ENCODE measurements at regions not wholly inside any gene's neighbourhood (a gene's known extent, or its start where the extent isn't known, plus 50 kb on each side); places are given as distances from the start of the nearest gene placed in this dataset.
"Not testable (repeated sequence)": the region's sequence is repeated elsewhere in the genome, so short reads cannot be mapped to it uniquely, and the experiment has no call there.

GRCh38 chr10:30709700-30710358, 80.3 kb upstream of the LYZL2 start:
- TF ChIP-seq Cebpa-rat (IDR thresholded peaks at IDR 0.05): no peak
- H3K9ac ChIP-seq: no peak overlapping the region

GRCh38 chr10:30709229-30709628, 79.7 kb upstream of the LYZL2 start:
- Histone ChIP-seq H3K4me1 (peaks cover 18 to 53% (median 37%) of the 10 kb centered on the region in 10 experiments), H3K9ac (no peak overlapping the region), H3K9me3 (replicated peaks in 1 of 11) (peaks cover 24 to 43% (median 34%) of the 10 kb centered on the region in 11 experiments), H3K36me3 (peaks cover 0 to 7% (median 0%) of the 10 kb centered on the region in 11 experiments; a peak in 2 of 22 replicates), H3K27ac (peak overlapping the region in 1 of 11 experiments; percentile 4; a peak in 2 of 22 replicates), H3K27me3 (peaks cover 0 to 18% (median 0%) of the 10 kb centered on the region in 11 experiments; a peak in 4 of 22 replicates), H3K4me2 (peak overlapping the region in 6 of 11 experiments; percentile 10 to 37 (median 36); a peak in 8 of 22 replicates), H3K4me3 (peak overlapping the region in 1 of 10 experiments; percentile 14; a peak in 1 of 20 replicates), H4K20me1 (no peaks in the 10 kb centered on the region)
- no peak for TF ChIP-seq Cebpa-rat (IDR thresholded peaks at IDR 0.05)

More at GRCh38 chr10:30709700-30710358, 80.3 kb upstream of the LYZL2 start:
- H3K9me3 ChIP-seq (replicated peaks in 1 of 11): peaks cover 30 to 49% (median 40%) of the 10 kb centered on the region in 11 experiments
- H3K27me3 ChIP-seq: peaks cover 0 to 12% (median 0%) of the 10 kb centered on the region in 11 experiments; a peak in 3 of 22 replicates
- H3K4me2 ChIP-seq: peak overlapping the region in 4 of 11 experiments; percentile 35 to 37 (median 36); a peak in 7 of 22 replicates
- H3K36me3 ChIP-seq: peaks cover 0 to 7% (median 0%) of the 10 kb centered on the region in 11 experiments; a peak in 2 of 22 replicates
- H3K27ac ChIP-seq: 0 out of 22 replicates have a peak overlapping the region, but pooled peaks of 1 of the 11 experiments have one; percentile 4
- H3K4me1 ChIP-seq: peaks cover 12 to 47% (median 31%) of the 10 kb centered on the region in 10 experiments; a peak in 19 of 20 replicates
- H4K20me1 ChIP-seq: no peaks in the 10 kb centered on the region
- peak overlapping the region in 1 of 10 experiments; percentile 14; a peak in 1 of 20 replicates for H3K4me3 ChIP-seq

GRCh38 chr10:30708234-30708633, 78.7 kb upstream of the LYZL2 start:
- H3K4me2 ChIP-seq: peak overlapping the region in 3 of 11 experiments; percentile 29 to 68 (median 43); a peak in 4 of 22 replicates
- H3K27ac ChIP-seq: peak overlapping the region in 3 of 11 experiments; percentile 45 to 92 (median 56); a peak in 4 of 22 replicates
- H3K36me3 ChIP-seq: peaks cover 0 to under 1% (median 0%) of the 10 kb centered on the region in 11 experiments; a peak in 1 of 22 replicates
- no peak overlapping the region for H3K9ac ChIP-seq
- no peaks in the 10 kb centered on the region for H4K20me1 ChIP-seq
- H3K27me3 ChIP-seq: peaks cover 0 to 20% (median 0%) of the 10 kb centered on the region in 11 experiments; a peak in 4 of 22 replicates
- peaks cover 19 to 63% (median 45%) of the 10 kb centered on the region in 10 experiments for H3K4me1 ChIP-seq
- H3K9me3 ChIP-seq (replicated peaks in 1 of 11): peaks cover 14 to 33% (median 24%) of the 10 kb centered on the region in 11 experiments
- TF ChIP-seq Cebpa-rat (IDR thresholded peaks at IDR 0.05): no peak
- H3K4me3 ChIP-seq: no peak overlapping the region

GRCh38 chr10:30706189-30706588, 76.6 kb upstream of the LYZL2 start:
- Histone ChIP-seq H3K4me2 (peak overlapping the region in 10 of 11 experiments; percentile 61 to 96 (median 88); a peak in 20 of 22 replicates), H3K9ac (peak overlapping the region in 6 of 11 experiments; percentile 53 to 84 (median 74); a peak in 10 of 22 replicates), H3K4me3 (peak overlapping the region in 2 of 10 experiments; percentile 47 to 51; a peak in 3 of 20 replicates), H3K27ac (peak overlapping the region in 7 of 11 experiments; percentile 38 to 92 (median 78); a peak in 14 of 22 replicates), H3K27me3 (peaks cover 0 to 20% (median 0%) of the 10 kb centered on the region in 11 experiments; a peak in 4 of 22 replicates), H3K9me3 (replicated peaks in 1 of 11) (peaks cover 6 to 16% (median 13%) of the 10 kb centered on the region in 11 experiments; a peak in 20 of 22 replicates), H3K4me1 (peaks cover 29 to 83% (median 65%) of the 10 kb centered on the region in 10 experiments)
- not testable (repeated sequence) for H3K36me3 ChIP-seq, H4K20me1 ChIP-seq

GRCh38 chr10:30705625-30706149, 76.1 kb upstream of the LYZL2 start:
- no peaks in the 10 kb centered on the region for H3K36me3 ChIP-seq
- H3K27me3 ChIP-seq: peaks cover 0 to 20% (median 0%) of the 10 kb centered on the region in 11 experiments; a peak in 4 of 22 replicates
- peak overlapping the region in 7 of 10 experiments; percentile 39 to 51 (median 47); a peak in 14 of 20 replicates for H3K4me3 ChIP-seq
- H4K20me1 ChIP-seq: no peaks in the 10 kb centered on the region
- peak overlapping the region in 7 of 11 experiments; percentile 6 to 84 (median 70); a peak in 12 of 22 replicates for H3K9ac ChIP-seq
- peak overlapping the region; percentile 34 to 96 (median 87) for H3K4me2 ChIP-seq
- peaks cover 32 to 88% (median 70%) of the 10 kb centered on the region in 10 experiments for H3K4me1 ChIP-seq
- TF ChIP-seq Cebpa-rat (IDR thresholded peaks at IDR 0.05): no peak
- H3K9me3 ChIP-seq (replicated peaks in 1 of 11): peaks cover 6 to 11% (median 9%) of the 10 kb centered on the region in 11 experiments; a peak in 18 of 22 replicates
- H3K27ac ChIP-seq: peak overlapping the region in 8 of 11 experiments; percentile 37 to 92 (median 72); a peak in 16 of 22 replicates

- Histone ChIP-seq H3K9me3 (replicated peaks in 1 of 11) (peaks cover 4 to 9% (median 7%) of the 10 kb centered on the region in 11 experiments; a peak in 17 of 22 replicates), H4K20me1 (no peaks in the 10 kb centered on the region), H3K4me2 (peak overlapping the region; percentile 34 to 96 (median 87)), H3K9ac (peak overlapping the region in 7 of 11 experiments; percentile 6 to 84 (median 70); a peak in 12 of 22 replicates), H3K4me3 (peak overlapping the region in 7 of 10 experiments; percentile 39 to 51 (median 47); a peak in 14 of 20 replicates), H3K4me1 (peaks cover 32 to 94% (median 72%) of the 10 kb centered on the region in 10 experiments), H3K36me3 (no peaks in the 10 kb centered on the region), H3K27me3 (peaks cover 0 to 20% (median 0%) of the 10 kb centered on the region in 11 experiments; a peak in 4 of 22 replicates), H3K27ac (peak overlapping the region in 8 of 11 experiments; percentile 37 to 92 (median 72); a peak in 15 of 22 replicates)
- peak in 5 of 11 experiments; percentile 15 to 83 (median 67); a peak in 6 of 22 replicates for TF ChIP-seq Cebpa-rat (IDR thresholded peaks at IDR 0.05)
Observed at GRCh38 chr10:30705101-30705624, 75.6 kb upstream of the LYZL2 start.

- Histone ChIP-seq H3K4me3 (peak overlapping the region in 7 of 10 experiments; percentile 39 to 51 (median 47); a peak in 11 of 20 replicates), H3K4me1 (peaks cover 32 to 97% (median 72%) of the 10 kb centered on the region in 10 experiments), H3K9ac (peak overlapping the region in 7 of 11 experiments; percentile 10 to 84 (median 70); a peak in 9 of 22 replicates), H3K27ac (peak overlapping the region in 7 of 11 experiments; percentile 36 to 92 (median 78); a peak in 11 of 22 replicates), H3K4me2 (peak overlapping the region; percentile 34 to 96 (median 87)), H3K27me3 (peaks cover 0 to 20% (median 0%) of the 10 kb centered on the region in 11 experiments; a peak in 4 of 22 replicates)
- not testable (repeated sequence) for H3K9me3 ChIP-seq (replicated peaks in 1 of 11); H3K36me3 ChIP-seq; H4K20me1 ChIP-seq
Observed at GRCh38 chr10:30704601-30705100, 75.1 kb upstream of the LYZL2 start.

Data from BLaER1 treated with 17β-estradiol and CSF1 and Interleukin-3, amounts not matched to agents 10 nM and 100 nM (cell line).